Skeletal muscle tissue (tissue), 3 donors: ENCODE measurements at regions not wholly inside any gene's neighbourhood (a gene's known extent, or its start where the extent isn't known, plus 50 kb on each side); places are given as distances from the start of the nearest gene placed in this dataset.
"Not testable (repeated sequence)": the region's sequence is repeated elsewhere in the genome, so short reads cannot be mapped to it uniquely, and the experiment has no call there.

Experiments
- H3K27ac ChIP-seq: one replicate; pipeline ENCODE4 v1.7.0; 2013; ENCODE audit warnings: mild to moderate bottlenecking, low read depth, low read length, inconsistent platforms
- H3K27me3 ChIP-seq, 3 donors: one replicate each; pipeline ENCODE4 v1.7.0; 2013; ENCODE audit warnings: low read length in 3 of 3; ENCODE audit not compliant: control insufficient read depth in 3 of 3, insufficient read depth in 3 of 3
- H3K36me3 ChIP-seq, 3 donors: one replicate each; pipeline ENCODE4 v1.7.0; 2013; ENCODE audit warnings: low read length in 3 of 3; ENCODE audit not compliant: control insufficient read depth in 3 of 3, insufficient read depth in 3 of 3
- H3K4me1 ChIP-seq, 3 donors: one replicate each; pipeline ENCODE4 v1.7.0; 2013; ENCODE audit warnings: low read length in 3 of 3, mild to moderate bottlenecking in 3 of 3; ENCODE audit not compliant: control insufficient read depth in 3 of 3, insufficient read depth in 3 of 3
- H3K4me3 ChIP-seq, 3 donors: one replicate each; pipeline ENCODE4 v1.7.0; 2013; ENCODE audit warnings: low read length in 3 of 3
- H3K9ac ChIP-seq, 3 donors: one replicate each; pipeline ENCODE4 v1.7.0; 2013; ENCODE audit warnings: low read length in 3 of 3, mild to moderate bottlenecking in 3 of 3, moderate library complexity in 2 of 3, low read depth in 1 of 3
- H3K9me3 ChIP-seq, 3 donors: one replicate each; pipeline ENCODE4 v1.7.0; 2013; ENCODE audit warnings: low read length in 3 of 3; ENCODE audit not compliant: control insufficient read depth in 3 of 3
- donor health status: Osteomylitis.

DNA sequence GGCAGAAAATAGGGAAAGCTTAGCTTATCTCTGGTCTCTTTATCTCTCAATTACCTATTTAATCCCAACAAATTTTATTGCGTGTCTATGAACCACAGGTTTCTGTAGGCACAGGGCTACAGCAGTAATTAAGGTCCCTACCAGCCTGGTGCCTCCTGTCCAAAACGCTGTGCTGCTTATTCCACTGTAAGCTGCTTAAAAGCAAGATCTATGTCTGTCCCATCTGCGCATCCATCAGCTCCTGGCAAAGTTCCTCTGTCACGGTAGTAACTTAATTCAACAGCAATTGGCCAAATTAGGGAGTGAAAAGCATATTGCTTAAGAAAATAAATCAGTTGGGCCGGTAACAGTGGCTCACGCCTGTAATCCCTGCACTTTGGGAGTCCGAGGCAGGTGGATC lies 235.8 kb upstream of the VLDLR start:
- no peak overlapping the region for H3K9ac ChIP-seq
- no peaks in the 10 kb centered on the region for H3K36me3 ChIP-seq
- H3K9me3 ChIP-seq, result no peaks in the 10 kb centered on the region
- no peak overlapping the region for H3K27ac ChIP-seq
- no peak overlapping the region for H3K4me3 ChIP-seq
- no peaks in the 10 kb centered on the region for H3K4me1 ChIP-seq
- H3K27me3 ChIP-seq, result no peaks in the 10 kb centered on the region

DNA sequence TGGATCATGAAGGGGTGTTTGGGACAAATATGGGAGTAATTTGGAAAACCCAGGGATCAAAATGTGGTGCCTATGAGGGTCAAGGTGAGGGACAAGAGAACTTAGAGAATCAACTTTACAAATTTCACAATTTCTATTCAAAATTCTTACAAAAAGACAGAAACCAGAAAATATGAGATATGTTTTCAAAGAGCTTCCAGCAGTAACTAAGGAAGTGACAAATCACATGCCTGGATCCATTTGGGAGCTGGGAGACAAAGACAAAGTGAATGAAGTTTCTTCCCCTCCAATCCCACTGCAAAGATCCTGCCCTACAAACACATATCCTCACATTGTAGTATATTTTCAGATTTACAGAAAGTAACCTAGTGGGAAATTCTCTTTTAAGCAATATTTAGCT lies 235.0 kb upstream of the VLDLR start:
- Histone ChIP-seq H3K9ac (no peak overlapping the region), H3K9me3 (peaks cover 0 to 3% (median 0%) of the 10 kb centered on the region in 3 donors), H3K27me3 (no peaks in the 10 kb centered on the region), H3K4me1 (no peaks in the 10 kb centered on the region), H3K36me3 (no peaks in the 10 kb centered on the region), H3K4me3 (no peak overlapping the region), H3K27ac (no peak overlapping the region)

DNA sequence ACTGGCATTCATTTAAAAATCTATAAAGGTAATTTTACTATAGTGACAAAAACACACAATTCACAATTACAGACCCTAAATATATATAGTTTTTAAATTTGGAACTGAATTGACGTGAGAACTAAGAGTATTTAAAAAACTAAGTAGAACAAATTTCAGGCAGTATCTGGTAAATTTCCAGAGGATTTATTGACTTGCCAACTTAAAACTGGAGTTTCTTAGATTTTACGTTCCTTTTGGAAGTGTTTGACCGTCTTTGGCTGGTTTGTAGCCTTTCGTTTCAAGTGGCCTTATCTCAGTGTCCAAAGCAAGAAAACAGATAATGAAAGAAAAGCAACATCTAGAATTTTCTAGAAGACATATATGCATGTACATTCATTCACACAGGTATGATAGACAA lies 234.4 kb upstream of the VLDLR start:
- no peak overlapping the region for H3K27ac ChIP-seq
- H3K36me3 ChIP-seq, result no peaks in the 10 kb centered on the region
- no peak overlapping the region for H3K4me3 ChIP-seq
- H3K9ac ChIP-seq, result no peak overlapping the region
- no peaks in the 10 kb centered on the region for H3K27me3 ChIP-seq
- H3K4me1 ChIP-seq, result no peaks in the 10 kb centered on the region
- peaks cover 0 to 3% (median 0%) of the 10 kb centered on the region in 3 donors for H3K9me3 ChIP-seq

DNA sequence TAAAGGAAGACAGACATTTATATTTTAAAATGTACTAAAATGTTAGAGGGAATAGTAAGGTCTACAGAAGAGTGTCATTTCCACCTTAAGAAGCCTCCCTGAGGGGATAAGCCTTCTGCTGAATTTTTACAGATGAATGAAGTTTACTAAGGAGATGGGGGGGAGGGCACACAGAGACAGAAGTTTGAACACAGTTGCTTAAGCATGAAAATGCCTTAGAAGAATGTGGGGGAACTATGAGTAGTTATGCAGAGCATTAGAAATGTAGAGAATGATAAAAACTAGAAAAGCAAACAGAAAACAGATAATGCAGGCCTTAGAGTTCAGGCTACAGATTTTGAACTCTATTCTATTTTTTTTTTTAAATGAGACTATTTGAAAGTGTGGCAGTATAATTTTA lies 232.2 kb upstream of the VLDLR start:
- no peak overlapping the region for H3K4me3 ChIP-seq
- H3K36me3 ChIP-seq, result no peaks in the 10 kb centered on the region
- no peaks in the 10 kb centered on the region for H3K4me1 ChIP-seq
- peaks cover 0 to 3% (median 0%) of the 10 kb centered on the region in 3 donors for H3K9me3 ChIP-seq
- H3K27ac ChIP-seq, result no peak overlapping the region
- H3K27me3 ChIP-seq, result no peaks in the 10 kb centered on the region
- H3K9ac ChIP-seq, result no peak overlapping the region

DNA sequence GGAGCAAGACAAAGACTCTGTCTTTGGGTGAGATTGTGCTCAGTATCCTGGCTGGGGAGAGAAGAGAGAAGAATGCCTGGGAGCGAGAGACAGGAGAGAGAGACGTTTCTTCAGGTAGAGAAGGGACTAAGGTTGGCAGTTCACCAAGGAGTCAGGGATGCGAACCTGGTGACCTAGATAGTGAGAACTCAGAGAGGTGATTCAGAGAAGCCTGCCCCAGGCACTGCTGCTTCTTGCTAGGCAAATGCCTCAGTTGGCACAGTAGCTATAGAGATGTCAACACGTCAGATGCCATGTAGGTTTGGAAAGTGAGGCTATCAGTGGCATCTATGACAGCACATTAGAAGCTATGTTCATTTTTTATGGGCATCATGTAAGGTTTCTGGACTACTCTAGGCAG lies 231.6 kb upstream of the VLDLR start:
- Histone ChIP-seq H3K9me3 (peaks cover 0 to 3% (median 0%) of the 10 kb centered on the region in 3 donors), H3K9ac (no peak overlapping the region), H3K27me3 (no peaks in the 10 kb centered on the region), H3K36me3 (no peaks in the 10 kb centered on the region), H3K4me1 (no peaks in the 10 kb centered on the region), H3K27ac (no peak overlapping the region), H3K4me3 (no peak overlapping the region)

DNA sequence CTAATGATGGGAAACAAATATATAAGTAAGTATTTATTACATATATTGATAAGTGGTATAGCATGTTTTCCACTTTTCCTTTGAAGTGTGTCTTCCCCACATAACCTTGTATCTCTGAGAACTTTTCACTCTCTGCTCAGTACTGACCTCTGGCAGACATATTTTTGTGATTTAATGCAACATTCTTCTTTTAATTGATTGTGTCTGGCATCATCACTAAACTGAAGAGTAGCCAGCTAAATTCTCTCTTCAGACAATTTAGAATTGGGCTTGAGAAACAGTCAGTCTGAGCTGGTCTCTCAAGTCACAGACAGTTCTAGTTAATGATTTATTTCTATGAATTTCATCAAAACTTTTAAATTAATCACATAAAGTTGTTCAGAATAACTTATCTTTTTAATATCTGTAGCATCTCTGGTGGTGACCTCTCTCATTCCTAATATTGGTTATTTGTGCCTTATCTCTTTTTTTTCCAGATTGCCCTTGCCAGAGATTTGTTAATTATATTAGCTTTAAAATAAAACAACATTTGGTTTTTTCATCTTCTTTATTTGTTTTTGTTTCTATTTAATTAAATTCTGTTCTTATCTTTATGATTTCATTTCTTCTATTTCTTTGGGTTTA lies 230.0 kb upstream of the VLDLR start:
- not testable (repeated sequence) for H3K4me3 ChIP-seq, H3K4me1 ChIP-seq, H3K36me3 ChIP-seq, H3K9me3 ChIP-seq, H3K9ac ChIP-seq, H3K27me3 ChIP-seq, H3K27ac ChIP-seq

DNA sequence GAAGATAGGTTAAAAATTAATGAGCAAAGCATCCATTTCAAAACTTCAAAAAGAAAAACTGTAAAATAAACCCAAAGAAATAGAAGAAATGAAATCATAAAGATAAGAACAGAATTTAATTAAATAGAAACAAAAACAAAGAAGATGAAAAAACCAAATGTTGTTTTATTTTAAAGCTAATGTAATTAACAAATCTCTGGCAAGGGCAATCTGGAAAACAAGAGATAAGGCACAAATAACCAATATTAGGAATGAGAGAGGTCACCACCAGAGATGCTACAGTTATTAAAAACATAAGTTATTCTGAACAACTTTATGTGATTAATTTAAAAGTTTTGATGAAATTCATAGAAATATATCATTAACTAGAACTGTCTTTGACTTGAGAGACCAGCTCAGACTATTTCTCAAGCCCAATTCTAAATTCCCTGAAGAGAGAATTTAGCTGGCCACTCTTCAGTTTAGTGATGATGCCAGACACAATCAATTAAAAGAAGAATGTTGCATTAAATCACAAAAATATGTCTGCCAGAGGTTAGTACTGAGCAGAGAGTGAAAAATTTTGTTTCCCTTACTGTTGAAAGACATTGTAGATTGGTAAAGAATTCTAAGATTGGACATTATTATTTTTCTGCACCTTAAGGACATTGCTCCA lies 227.4 kb upstream of the VLDLR start:
- not testable (repeated sequence) for H3K4me3 ChIP-seq, H3K27me3 ChIP-seq, H3K27ac ChIP-seq, H3K4me1 ChIP-seq, H3K9ac ChIP-seq, H3K9me3 ChIP-seq, H3K36me3 ChIP-seq

DNA sequence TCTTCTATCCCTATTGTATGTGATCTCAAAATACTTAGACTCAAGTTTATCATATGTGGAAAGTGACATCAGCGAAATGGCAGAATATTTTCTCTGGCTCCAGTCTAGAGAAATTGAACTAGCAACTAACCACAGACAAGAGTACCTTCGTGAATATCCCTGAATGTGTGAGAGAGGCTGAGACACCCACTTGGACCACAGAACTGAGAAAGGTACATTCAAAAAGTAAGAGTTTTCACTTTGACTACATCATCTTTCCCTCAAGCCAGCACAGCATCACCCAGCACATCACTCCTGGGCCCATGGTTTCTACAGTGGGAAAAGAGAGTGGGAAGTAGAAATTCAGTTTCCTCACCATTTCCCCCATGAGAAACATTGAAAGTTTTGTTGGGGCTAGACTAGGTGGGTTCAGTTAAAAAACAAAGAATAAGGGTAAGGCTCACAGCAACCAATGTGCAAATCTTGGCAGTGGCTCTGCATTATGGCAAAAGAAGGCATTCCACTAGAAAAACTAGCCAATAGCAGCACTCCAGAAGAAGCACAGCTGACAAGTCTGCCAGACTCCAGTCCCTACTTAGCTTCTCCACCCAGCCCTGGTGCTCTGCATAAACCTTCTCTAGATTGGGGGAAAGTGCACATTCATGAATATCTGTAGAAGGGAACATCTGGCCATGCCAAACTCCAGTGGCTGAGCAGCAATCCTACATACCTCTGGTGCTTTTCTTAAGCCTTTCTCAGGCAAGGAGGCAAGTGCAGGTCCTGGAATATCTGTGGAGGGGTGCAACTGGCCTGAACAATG lies 225.6 kb upstream of the VLDLR start:
- H3K27me3 ChIP-seq, result no peaks in the 10 kb centered on the region
- no peak overlapping the region for H3K4me3 ChIP-seq
- H3K4me1 ChIP-seq, result no peaks in the 10 kb centered on the region
- H3K27ac ChIP-seq, result no peak overlapping the region
- peaks cover 0 to 1% (median 0%) of the 10 kb centered on the region in 3 donors for H3K9me3 ChIP-seq
- H3K9ac ChIP-seq, result no peak overlapping the region
- no peaks in the 10 kb centered on the region for H3K36me3 ChIP-seq

DNA sequence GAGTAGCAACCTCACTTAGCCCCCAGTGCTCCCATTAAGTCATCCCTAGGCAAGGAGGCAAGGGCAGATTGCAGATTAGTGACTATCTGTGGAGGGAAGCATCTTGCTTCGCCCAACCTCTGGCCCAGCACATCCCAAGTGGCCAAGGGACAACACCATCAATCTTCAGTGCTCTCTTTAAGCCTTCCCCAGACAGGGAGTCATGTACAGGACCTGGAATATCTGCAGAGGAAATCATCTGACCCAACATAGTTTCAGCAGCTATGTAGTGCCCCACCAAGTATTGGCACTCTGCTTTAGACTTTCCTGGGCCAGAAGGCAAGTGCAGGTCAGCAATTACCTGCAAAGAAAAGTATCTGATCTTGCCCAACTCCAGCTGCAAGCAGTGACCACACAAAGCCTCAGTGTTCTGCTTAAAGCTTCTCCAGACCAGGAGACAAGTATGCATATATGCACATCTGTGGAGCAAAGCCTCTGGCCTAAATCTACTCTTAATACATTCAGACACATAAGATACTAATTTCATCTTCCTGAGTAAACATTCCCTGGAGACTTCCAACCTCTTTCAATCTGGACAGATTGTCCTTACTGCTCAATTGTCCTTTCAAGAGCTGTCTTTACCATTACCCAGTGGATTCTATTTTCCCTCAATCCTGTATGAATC lies 224.8 kb upstream of the VLDLR start:
- Histone ChIP-seq H3K4me3 (no peak overlapping the region), H3K27me3 (no peaks in the 10 kb centered on the region), H3K9ac (no peak overlapping the region), H3K27ac (no peak overlapping the region), H3K9me3 (no peaks in the 10 kb centered on the region), H3K4me1 (no peaks in the 10 kb centered on the region), H3K36me3 (no peaks in the 10 kb centered on the region)

DNA sequence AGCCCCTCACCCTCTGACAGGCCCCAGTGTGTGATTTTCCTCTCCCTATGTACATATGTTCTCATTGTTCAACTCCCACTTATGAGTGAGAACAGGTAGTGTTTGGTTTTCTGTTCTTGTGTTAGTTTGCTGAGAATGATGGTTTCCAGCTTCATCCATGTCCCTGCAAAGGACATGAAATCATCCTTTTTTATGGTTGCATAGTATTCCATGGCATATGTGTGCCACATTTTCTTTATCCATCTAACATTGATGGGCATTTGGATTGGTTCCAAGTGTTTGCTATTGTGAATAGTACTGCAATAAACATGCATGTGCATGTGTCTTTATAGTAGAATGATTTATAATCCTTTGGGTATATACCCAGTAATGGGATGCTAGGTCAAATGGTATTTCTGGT lies 223.7 kb upstream of the VLDLR start:
- H3K36me3 ChIP-seq, H3K27ac ChIP-seq, H3K4me3 ChIP-seq, H3K27me3 ChIP-seq, H3K9ac ChIP-seq, H3K4me1 ChIP-seq, H3K9me3 ChIP-seq: not testable (repeated sequence)
